ENCODE measurements at regions not wholly inside any gene's neighbourhood (a gene's known extent, or its start where the extent isn't known, plus 50 kb on each side); places are given as distances from the start of the nearest gene placed in this dataset.
"Not testable (repeated sequence)": the region's sequence is repeated elsewhere in the genome, so short reads cannot be mapped to it uniquely, and the experiment has no call there.

- H3K4me3 ChIP-seq, result no peak overlapping the region
- DNase-seq (ENCODE audit: extremely low spot score in 2 of 2), result no peak
- no peak for TF ChIP-seq CTCF (IDR thresholded peaks at IDR 0.05)
- TF ChIP-seq POLR2A (IDR thresholded peaks at IDR 0.05), result no peak
- no peak for TF ChIP-seq POLR2AphosphoS5 (IDR thresholded peaks at IDR 0.05; ENCODE audit: insufficient read depth in 1 of 2, low read depth in 1 of 2)
- no peaks in the 10 kb centered on the region for H3K27me3 ChIP-seq
- H3K4me1 ChIP-seq, result no peaks in the 10 kb centered on the region
- intact Hi-C loops (cut with DNase I), result no loop called here
- H3K27ac ChIP-seq, result no peak overlapping the region
- no peaks in the 10 kb centered on the region for H3K9me3 ChIP-seq
- H3K36me3 ChIP-seq, result no peaks in the 10 kb centered on the region
Measured at GRCh38 chr1:37181425-37181824, 147.1 kb upstream of the GRIK3 start.

DNA sequence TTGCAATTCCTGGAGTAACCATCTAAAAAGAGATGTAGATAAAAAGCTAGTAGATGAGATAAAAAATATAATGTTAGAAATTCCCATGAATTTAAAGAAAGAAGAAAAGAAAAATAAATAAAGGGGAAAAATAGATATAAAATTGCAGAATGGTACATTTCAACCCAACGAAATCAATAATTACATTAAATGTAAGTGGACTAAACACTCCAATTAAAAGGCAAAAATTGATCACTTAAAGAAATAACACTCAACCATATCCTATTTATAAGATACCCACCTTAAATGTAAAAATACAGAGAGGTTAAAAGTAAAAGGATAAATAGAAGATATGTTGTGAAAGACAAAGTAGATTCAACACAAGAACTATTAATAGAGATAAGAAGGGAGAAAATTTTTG lies 150.5 kb upstream of the GRIK3 start:
- no peak for DNase-seq (ENCODE audit: extremely low spot score in 2 of 2)
- TF ChIP-seq POLR2AphosphoS5 (IDR thresholded peaks at IDR 0.05; ENCODE audit: insufficient read depth in 1 of 2, low read depth in 1 of 2), result no peak
- TF ChIP-seq CTCF (IDR thresholded peaks at IDR 0.05), result no peak
- TF ChIP-seq POLR2A (IDR thresholded peaks at IDR 0.05), result no peak
- Histone ChIP-seq H3K27ac (no peak overlapping the region), H3K9me3 (no peaks in the 10 kb centered on the region), H3K4me1 (no peaks in the 10 kb centered on the region), H3K4me3 (no peak overlapping the region), H3K27me3 (no peaks in the 10 kb centered on the region), H3K36me3 (no peaks in the 10 kb centered on the region)
- intact Hi-C loops (cut with DNase I), result no loop called here

GRCh38 chr1:37186246-37186756 lies 152.0 kb upstream of the GRIK3 start:
- Histone ChIP-seq H3K27ac (no peak overlapping the region), H3K4me1 (no peaks in the 10 kb centered on the region), H3K36me3 (no peaks in the 10 kb centered on the region), H3K27me3 (no peaks in the 10 kb centered on the region), H3K4me3 (no peak overlapping the region), H3K9me3 (no peaks in the 10 kb centered on the region)
- intact Hi-C loops (cut with DNase I), result no loop called here
- DNase-seq (ENCODE audit: extremely low spot score in 2 of 2), result no peak
- TF ChIP-seq POLR2AphosphoS5 (IDR thresholded peaks at IDR 0.05; ENCODE audit: insufficient read depth in 1 of 2, low read depth in 1 of 2), result no peak
- no peak for TF ChIP-seq CTCF (IDR thresholded peaks at IDR 0.05)
- TF ChIP-seq POLR2A (IDR thresholded peaks at IDR 0.05), result no peak

- Histone ChIP-seq H3K4me1 (no peaks in the 10 kb centered on the region), H3K36me3 (no peaks in the 10 kb centered on the region), H3K4me3 (no peak overlapping the region), H3K27ac (no peak overlapping the region), H3K27me3 (no peaks in the 10 kb centered on the region), H3K9me3 (no peaks in the 10 kb centered on the region)
- intact Hi-C loops (cut with DNase I), result no loop called here
- no peak for DNase-seq (ENCODE audit: extremely low spot score in 2 of 2)
- no peak for TF ChIP-seq POLR2AphosphoS5 (IDR thresholded peaks at IDR 0.05; ENCODE audit: insufficient read depth in 1 of 2, low read depth in 1 of 2)
- no peak for TF ChIP-seq POLR2A (IDR thresholded peaks at IDR 0.05)
- no peak for TF ChIP-seq CTCF (IDR thresholded peaks at IDR 0.05)
Measured at GRCh38 chr1:37189111-37189510, 154.8 kb upstream of the GRIK3 start.

- Histone ChIP-seq H3K36me3 (no peaks in the 10 kb centered on the region), H3K9me3 (no peaks in the 10 kb centered on the region)
- intact Hi-C loops (cut with DNase I), result no loop called here
Measured at GRCh38 chr1:37197411-37197810, 163.1 kb upstream of the GRIK3 start.

GRCh38 chr1:37214305-37214704 lies 180.0 kb upstream of the GRIK3 start:
- DNase-seq (ENCODE audit: extremely low spot score in 2 of 2); H3K9me3 ChIP-seq; H3K4me1 ChIP-seq; intact Hi-C loops (cut with DNase I); H3K4me3 ChIP-seq; H3K36me3 ChIP-seq; H3K27me3 ChIP-seq; H3K27ac ChIP-seq: not testable (repeated sequence)

More at GRCh38 chr1:37197411-37197810, 163.1 kb upstream of the GRIK3 start:
- H3K27ac ChIP-seq, result no peak overlapping the region
- no peak overlapping the region for H3K4me3 ChIP-seq
- DNase-seq (ENCODE audit: extremely low spot score in 2 of 2), result no peak
- TF ChIP-seq CTCF (IDR thresholded peaks at IDR 0.05) (no peak), POLR2A (IDR thresholded peaks at IDR 0.05) (no peak), POLR2AphosphoS5 (IDR thresholded peaks at IDR 0.05; ENCODE audit: insufficient read depth in 1 of 2, low read depth in 1 of 2) (no peak)
- H3K27me3 ChIP-seq, result no peaks in the 10 kb centered on the region
- no peaks in the 10 kb centered on the region for H3K4me1 ChIP-seq
